Stimulated activated CD8-positive, alpha-beta memory T cell treated with anti-CD3 and anti-CD28 coated beads, Interleukin-15, amount 100 ng/mL, for 48 hours (primary cell): ENCODE measurements at regions not wholly inside any gene's neighbourhood (a gene's known extent, or its start where the extent isn't known, plus 50 kb on each side); places are given as distances from the start of the nearest gene placed in this dataset.

Experiments used
- DNase-seq, 2 donors: peaks; one replicate each; pipeline ENCODE4 v3.0.0-alpha.2; 2020; ENCODE audit warnings: low read depth in 2 of 2

GRCh38 chr5:20655211-20655610 lies 667.2 kb upstream of the CDH18 start:
- no peak for DNase-seq

DNA sequence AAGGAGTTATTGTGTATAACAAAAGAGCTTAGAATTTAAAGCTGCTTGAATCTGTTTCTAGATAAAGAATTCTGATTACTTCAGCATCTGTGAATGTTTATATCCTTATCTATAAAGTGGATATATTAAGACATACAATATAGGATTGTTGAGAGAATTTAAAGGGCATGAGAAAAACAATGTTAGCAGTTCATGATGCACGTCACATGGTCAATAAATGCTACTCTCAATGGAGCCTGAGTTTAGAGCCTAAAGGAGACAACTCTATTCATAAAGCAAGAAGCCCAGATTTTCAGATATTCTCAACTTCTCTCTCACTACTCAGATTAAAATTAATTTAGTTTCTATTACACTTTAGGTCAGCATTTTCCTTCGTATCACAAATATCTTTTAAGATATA lies 666.7 kb upstream of the CDH18 start:
- no peak for DNase-seq

DNA sequence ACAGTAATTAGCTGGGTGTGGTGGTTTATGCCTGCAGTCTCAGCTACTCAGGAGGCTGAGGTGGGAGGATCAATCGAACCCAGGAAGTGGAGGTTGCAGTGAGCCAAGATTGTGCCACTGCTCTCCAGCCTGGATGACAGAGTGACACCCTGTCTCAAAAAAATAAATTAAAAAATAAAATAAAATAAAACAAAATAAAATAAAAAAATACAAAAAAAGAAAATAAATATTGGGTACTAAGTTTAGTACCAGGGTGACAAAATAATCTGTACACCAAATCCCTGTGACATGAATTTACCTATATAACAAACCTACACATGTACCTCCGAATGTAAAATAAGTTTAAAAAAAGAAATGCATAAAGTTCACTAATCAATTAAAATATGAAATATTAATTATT lies 666.0 kb upstream of the CDH18 start:
- no peak for DNase-seq

DNA sequence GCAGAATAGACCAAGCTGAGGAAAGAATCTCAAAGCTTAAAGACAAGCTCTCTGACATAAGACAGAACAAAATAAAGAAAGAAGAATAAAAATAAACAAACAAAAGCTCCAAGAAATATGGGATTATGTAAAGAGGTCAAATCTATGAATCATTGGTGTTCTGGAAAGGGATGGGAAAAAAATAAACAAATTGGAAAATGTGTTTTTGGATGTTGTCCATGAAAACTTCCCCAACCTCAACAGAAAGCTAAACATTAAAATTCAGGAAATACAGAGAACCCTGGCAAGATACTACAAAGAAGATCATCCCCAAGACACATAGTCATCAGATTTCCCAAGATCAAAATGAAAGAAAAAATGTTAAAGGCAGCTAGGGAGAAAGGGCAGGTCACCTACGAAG lies 662.0 kb upstream of the CDH18 start:
- no peak for DNase-seq

- DNase-seq = no peak
These were observed 661.0 kb upstream of the CDH18 start for GRCh38 chr5:20648981-20649380.

- DNase-seq = no peak
These were observed 648.7 kb upstream of the CDH18 start for GRCh38 chr5:20636686-20637085.

DNA sequence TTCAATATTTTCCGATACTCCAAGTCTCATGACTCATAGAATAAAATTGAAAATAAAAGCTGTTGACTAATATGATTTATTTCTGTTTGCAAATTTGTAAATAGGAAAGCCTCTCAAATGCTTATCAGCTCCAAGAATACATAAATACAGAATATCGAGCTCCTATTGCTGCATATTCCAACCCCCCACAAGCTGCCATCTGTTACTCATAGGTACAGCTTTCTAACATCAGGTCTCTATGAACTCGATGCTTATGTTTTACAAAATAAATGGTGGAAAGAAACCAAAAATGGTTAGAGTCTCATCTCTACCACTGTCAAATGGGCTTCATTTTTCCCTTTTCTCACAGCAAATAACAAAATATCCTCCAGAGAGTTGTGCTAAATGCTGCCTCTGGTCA lies 631.6 kb upstream of the CDH18 start:
- DNase-seq = no peak

GRCh38 chr5:20618340-20618739 lies 630.3 kb upstream of the CDH18 start:
- no peak for DNase-seq

DNA sequence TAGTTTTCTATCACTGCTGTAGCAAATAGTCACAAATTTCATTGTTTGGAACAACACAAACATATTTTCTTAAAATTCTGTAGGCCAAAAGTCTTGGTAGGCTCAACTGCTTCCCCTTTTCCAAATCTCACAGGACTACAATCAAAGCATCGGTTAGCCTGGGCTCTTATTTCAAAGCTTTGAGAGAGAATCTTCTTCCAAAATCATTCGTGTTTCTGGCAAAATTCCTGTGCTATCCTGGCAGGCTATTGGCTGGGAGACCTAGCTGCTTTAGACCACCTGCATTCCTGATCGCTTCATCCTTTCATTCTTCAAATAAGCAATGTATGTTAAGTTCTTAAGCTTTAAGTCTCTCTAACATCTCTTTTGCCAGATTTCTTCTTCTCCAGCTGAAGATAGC lies 629.8 kb upstream of the CDH18 start:
- DNase-seq = no peak

GRCh38 chr5:20615888-20616563 lies 628.0 kb upstream of the CDH18 start:
- DNase-seq = no peak

- no peak for DNase-seq
These were observed 623.6 kb upstream of the CDH18 start for GRCh38 chr5:20611620-20612019.

- DNase-seq = no peak
These were observed 622.7 kb upstream of the CDH18 start for GRCh38 chr5:20610681-20611080.

DNA sequence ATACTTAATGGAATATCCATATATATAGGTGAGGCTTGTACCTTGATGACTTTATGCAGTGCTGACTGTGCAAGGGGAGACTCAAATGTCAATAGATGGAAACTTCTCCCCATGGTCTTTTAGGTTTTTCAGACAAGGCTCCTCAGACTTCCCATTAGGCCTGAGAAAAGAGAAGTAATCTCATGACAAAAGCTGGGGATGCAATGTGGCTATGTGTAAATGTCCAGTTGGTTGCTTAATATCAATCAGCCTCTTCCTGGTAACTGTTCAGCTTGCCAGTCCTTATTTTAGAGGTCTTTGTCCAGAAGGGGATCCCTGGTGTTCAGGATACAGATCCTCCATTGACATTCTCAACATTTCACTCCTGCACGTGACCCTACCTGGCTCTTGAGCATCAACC lies 621.1 kb upstream of the CDH18 start:
- DNase-seq = no peak

- DNase-seq = no peak
These were observed 620.6 kb upstream of the CDH18 start for GRCh38 chr5:20608567-20608966.

DNA sequence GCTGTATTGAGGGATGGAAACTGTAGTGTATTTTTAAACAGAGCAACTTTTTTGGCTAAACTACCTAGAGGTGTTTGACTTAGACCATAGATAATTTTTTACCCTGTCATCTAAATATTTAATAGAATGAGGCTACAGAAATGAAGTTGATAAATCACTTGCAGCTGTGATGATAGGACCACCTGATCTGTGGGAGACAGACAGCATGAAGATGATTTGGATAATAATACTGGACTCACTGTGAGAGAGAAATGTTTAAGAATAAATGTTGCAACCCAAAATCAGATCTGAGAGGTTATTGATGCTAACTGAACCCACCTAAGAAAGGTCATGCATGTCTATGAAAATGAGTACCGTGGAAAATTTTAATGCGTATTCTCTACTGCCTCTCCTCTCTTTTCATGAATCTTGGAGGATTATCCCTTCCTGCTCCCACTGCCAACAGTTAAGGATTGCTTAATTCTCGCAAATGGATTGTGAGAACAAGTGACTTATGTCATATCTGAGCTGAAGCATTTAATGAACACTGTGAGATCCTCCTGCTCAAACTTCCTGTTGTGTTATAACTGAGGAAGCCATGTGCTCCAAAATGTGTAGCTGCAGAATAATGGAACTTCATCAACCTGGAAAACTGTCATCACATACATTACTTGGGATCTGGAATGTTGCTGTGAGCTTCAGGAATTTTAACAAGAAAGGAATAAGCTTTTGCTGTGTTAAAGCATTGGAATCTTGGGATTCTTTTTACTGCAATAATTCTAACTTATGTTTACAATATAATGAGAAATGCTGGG lies 617.9 kb upstream of the CDH18 start:
- DNase-seq = no peak

DNA sequence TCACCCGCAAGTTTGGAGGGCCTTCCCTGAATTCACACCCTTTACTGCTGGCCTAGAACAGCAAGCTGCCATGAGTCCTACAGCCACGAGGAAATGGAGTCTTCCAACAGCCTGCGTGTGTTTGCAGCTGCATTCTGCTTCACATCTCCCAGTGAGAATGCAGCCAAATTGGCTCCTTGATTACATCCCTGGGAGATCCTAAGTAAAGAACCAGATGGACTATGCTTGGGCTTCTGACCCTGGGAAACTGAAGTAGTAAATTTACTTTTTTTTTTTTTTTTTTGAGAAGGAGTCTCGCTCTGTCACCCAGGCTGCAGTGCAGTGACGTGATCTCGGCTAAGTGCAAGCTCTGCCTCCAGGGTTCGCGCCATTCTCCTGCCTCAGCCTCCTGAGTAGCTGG lies 617.0 kb upstream of the CDH18 start:
- DNase-seq = no peak

DNA sequence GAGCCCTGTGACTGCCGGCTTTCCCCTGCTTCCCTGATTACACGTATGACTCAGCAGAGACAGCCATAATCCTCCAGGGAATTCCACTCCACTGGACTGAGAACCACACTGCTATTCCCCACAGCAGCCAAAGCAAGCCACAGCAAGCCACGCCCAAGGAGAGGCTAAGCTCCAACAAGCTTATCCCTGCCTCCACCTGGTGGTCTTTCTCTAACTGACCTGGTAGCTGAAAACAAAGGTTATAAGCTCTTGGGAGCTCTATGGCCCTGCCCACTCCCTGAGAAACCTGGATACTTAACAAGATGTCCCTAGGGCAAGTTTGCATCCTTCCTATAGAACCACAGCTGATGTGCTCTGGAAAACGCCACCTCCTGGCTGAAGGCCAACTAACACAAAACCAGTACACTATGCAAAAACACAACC lies 613.7 kb upstream of the CDH18 start:
- no peak for DNase-seq

- DNase-seq = no peak
These were observed 602.4 kb upstream of the CDH18 start for GRCh38 chr5:20590356-20590755.

DNA sequence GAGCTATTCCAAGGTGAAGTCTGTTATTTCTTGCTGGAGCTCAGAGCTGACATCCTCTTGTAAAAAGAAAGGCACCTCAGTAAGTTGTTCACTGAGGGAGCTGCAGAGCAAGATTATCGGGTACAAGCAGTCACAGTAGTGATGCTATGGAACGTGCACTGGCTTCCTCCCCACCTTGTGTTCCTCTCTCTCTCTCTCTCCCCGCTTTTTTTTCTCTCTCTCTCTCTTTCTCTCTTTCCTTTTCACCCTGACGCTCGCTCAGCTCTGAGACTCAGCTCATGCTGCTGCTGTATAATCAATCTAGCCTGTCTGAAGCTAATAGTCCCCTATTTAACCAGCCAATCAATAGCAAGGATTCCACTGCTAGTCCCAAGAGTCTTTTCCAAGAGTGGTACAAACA lies 587.6 kb upstream of the CDH18 start:
- no peak for DNase-seq

- no peak for DNase-seq
These were observed 586.6 kb upstream of the CDH18 start for GRCh38 chr5:20574576-20574975.

DNA sequence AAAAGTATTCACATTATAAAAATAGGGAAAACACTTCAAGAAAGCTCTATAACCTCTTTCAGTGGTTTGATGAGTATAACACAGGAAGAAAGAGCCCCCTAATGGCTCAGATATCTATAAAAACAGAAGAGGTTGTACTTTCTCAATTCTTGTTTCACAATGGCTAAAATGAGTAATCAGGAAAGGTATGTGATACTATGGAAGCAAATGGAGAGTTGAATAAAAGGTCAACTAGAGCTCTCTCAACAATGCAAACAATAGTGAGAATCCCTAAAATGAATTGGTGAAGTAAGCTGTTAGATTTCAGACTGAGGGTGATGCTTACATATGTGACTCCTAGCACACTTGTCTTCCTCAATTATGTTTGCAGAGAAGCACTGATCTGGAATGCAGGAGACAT lies 584.6 kb upstream of the CDH18 start:
- DNase-seq = no peak

DNA sequence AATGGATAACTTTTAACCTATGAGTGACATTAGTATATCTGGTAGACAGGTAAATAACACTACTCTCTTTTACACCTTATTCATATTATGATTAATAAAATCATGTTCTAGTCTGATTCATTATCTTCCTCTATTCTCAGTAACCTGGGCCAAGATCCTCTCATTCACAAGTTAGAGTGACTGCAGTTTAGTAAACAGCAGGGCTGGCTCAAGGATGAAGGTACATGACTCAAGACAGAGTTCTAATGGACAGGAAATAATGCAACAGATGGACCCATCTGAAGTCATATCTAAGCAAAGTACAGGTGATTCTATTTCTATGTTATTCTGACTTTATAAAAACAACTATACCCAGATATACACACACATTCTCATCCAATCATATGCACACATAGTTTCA lies 582.5 kb upstream of the CDH18 start:
- no peak for DNase-seq

GRCh38 chr5:20562544-20562943 lies 574.5 kb upstream of the CDH18 start:
- DNase-seq = no peak

- no peak for DNase-seq
These were observed 571.8 kb upstream of the CDH18 start for GRCh38 chr5:20559845-20560244.
